ENCODE measurements at regions not wholly inside any gene's neighbourhood (a gene's known extent, or its start where the extent isn't known, plus 50 kb on each side); places are given as distances from the start of the nearest gene placed in this dataset.
"Not testable (repeated sequence)": the region's sequence is repeated elsewhere in the genome, so short reads cannot be mapped to it uniquely, and the experiment has no call there.

GRCh38 chr9:87049929-87050608 is 102.8 kb upstream of the GAS1 start:
- H3K4me3 ChIP-seq (ENCODE audit: low read depth in 1 of 2, low read length in 2 of 2); H3K36me3 ChIP-seq (ENCODE audit: control insufficient read depth in 1 of 2, insufficient read depth in 2 of 2, low read length in 2 of 2); H3K4me1 ChIP-seq (ENCODE audit: control insufficient read depth in 1 of 2, insufficient read depth in 2 of 2, low read length in 2 of 2); H3K27ac ChIP-seq (ENCODE audit: low read length); H3K9me3 ChIP-seq (ENCODE audit: control insufficient read depth in 1 of 2, low read length in 2 of 2); H3K27me3 ChIP-seq (ENCODE audit: low read depth, low read length): not testable (repeated sequence)

GRCh38 chr9:87054999-87055686 is 107.8 kb upstream of the GAS1 start:
- no peaks in the 10 kb centered on the region for H3K9me3 ChIP-seq (ENCODE audit: control insufficient read depth in 1 of 2, low read length in 2 of 2)

GRCh38 chr9:87059772-87060171 is 112.5 kb upstream of the GAS1 start:
- H3K27ac ChIP-seq (ENCODE audit: low read length), result no peak overlapping the region
- no peaks in the 10 kb centered on the region for H3K9me3 ChIP-seq (ENCODE audit: control insufficient read depth in 1 of 2, low read length in 2 of 2)
- H3K36me3 ChIP-seq (ENCODE audit: control insufficient read depth in 1 of 2, insufficient read depth in 2 of 2, low read length in 2 of 2), result no peaks in the 10 kb centered on the region
- no peak overlapping the region for H3K4me3 ChIP-seq (ENCODE audit: low read depth in 1 of 2, low read length in 2 of 2)
- H3K27me3 ChIP-seq (ENCODE audit: low read depth, low read length), result no peaks in the 10 kb centered on the region
- no peaks in the 10 kb centered on the region for H3K4me1 ChIP-seq (ENCODE audit: control insufficient read depth in 1 of 2, insufficient read depth in 2 of 2, low read length in 2 of 2)

More at GRCh38 chr9:87054999-87055686, 107.8 kb upstream of the GAS1 start:
- no peaks in the 10 kb centered on the region for H3K4me1 ChIP-seq (ENCODE audit: control insufficient read depth in 1 of 2, insufficient read depth in 2 of 2, low read length in 2 of 2)
- no peak overlapping the region for H3K27ac ChIP-seq (ENCODE audit: low read length)
- no peaks in the 10 kb centered on the region for H3K27me3 ChIP-seq (ENCODE audit: low read depth, low read length)
- no peaks in the 10 kb centered on the region for H3K36me3 ChIP-seq (ENCODE audit: control insufficient read depth in 1 of 2, insufficient read depth in 2 of 2, low read length in 2 of 2)
- H3K4me3 ChIP-seq (ENCODE audit: low read depth in 1 of 2, low read length in 2 of 2), result no peak overlapping the region

GRCh38 chr9:87062746-87063145 is 115.4 kb upstream of the GAS1 start:
- H3K27me3 ChIP-seq (ENCODE audit: low read depth, low read length), result no peaks in the 10 kb centered on the region
- no peak overlapping the region for H3K27ac ChIP-seq (ENCODE audit: low read length)
- no peaks in the 10 kb centered on the region for H3K4me1 ChIP-seq (ENCODE audit: control insufficient read depth in 1 of 2, insufficient read depth in 2 of 2, low read length in 2 of 2)
- H3K9me3 ChIP-seq (ENCODE audit: control insufficient read depth in 1 of 2, low read length in 2 of 2), result no peaks in the 10 kb centered on the region
- H3K36me3 ChIP-seq (ENCODE audit: control insufficient read depth in 1 of 2, insufficient read depth in 2 of 2, low read length in 2 of 2), result no peaks in the 10 kb centered on the region
- H3K4me3 ChIP-seq (ENCODE audit: low read depth in 1 of 2, low read length in 2 of 2), result no peak overlapping the region

- no peaks in the 10 kb centered on the region for H3K9me3 ChIP-seq (ENCODE audit: control insufficient read depth in 1 of 2, low read length in 2 of 2)
- no peak overlapping the region for H3K4me3 ChIP-seq (ENCODE audit: low read depth in 1 of 2, low read length in 2 of 2)
- no peaks in the 10 kb centered on the region for H3K4me1 ChIP-seq (ENCODE audit: control insufficient read depth in 1 of 2, insufficient read depth in 2 of 2, low read length in 2 of 2)
- no peaks in the 10 kb centered on the region for H3K36me3 ChIP-seq (ENCODE audit: control insufficient read depth in 1 of 2, insufficient read depth in 2 of 2, low read length in 2 of 2)
- no peaks in the 10 kb centered on the region for H3K27me3 ChIP-seq (ENCODE audit: low read depth, low read length)
- no peak overlapping the region for H3K27ac ChIP-seq (ENCODE audit: low read length)
These were observed 115.9 kb upstream of the GAS1 start for GRCh38 chr9:87063246-87063645.

- H3K4me1 ChIP-seq (ENCODE audit: control insufficient read depth in 1 of 2, insufficient read depth in 2 of 2, low read length in 2 of 2), result no peaks in the 10 kb centered on the region
- no peaks in the 10 kb centered on the region for H3K27me3 ChIP-seq (ENCODE audit: low read depth, low read length)
- H3K27ac ChIP-seq (ENCODE audit: low read length), result no peak overlapping the region
- H3K4me3 ChIP-seq (ENCODE audit: low read depth in 1 of 2, low read length in 2 of 2), result no peak overlapping the region
- no peaks in the 10 kb centered on the region for H3K36me3 ChIP-seq (ENCODE audit: control insufficient read depth in 1 of 2, insufficient read depth in 2 of 2, low read length in 2 of 2)
- H3K9me3 ChIP-seq (ENCODE audit: control insufficient read depth in 1 of 2, low read length in 2 of 2), result no peaks in the 10 kb centered on the region
These were observed 116.6 kb upstream of the GAS1 start for GRCh38 chr9:87063871-87064270.

GRCh38 chr9:87064311-87064710 is 117.0 kb upstream of the GAS1 start:
- H3K27ac ChIP-seq (ENCODE audit: low read length), result no peak overlapping the region
- H3K9me3 ChIP-seq (ENCODE audit: control insufficient read depth in 1 of 2, low read length in 2 of 2), result no peaks in the 10 kb centered on the region
- no peaks in the 10 kb centered on the region for H3K4me1 ChIP-seq (ENCODE audit: control insufficient read depth in 1 of 2, insufficient read depth in 2 of 2, low read length in 2 of 2)

GRCh38 chr9:87065981-87066380 is 118.7 kb upstream of the GAS1 start:
- Histone ChIP-seq H3K9me3 (ENCODE audit: control insufficient read depth in 1 of 2, low read length in 2 of 2) (no peaks in the 10 kb centered on the region), H3K27ac (ENCODE audit: low read length) (no peak overlapping the region), H3K27me3 (ENCODE audit: low read depth, low read length) (no peaks in the 10 kb centered on the region)

More at GRCh38 chr9:87064311-87064710, 117.0 kb upstream of the GAS1 start:
- H3K36me3 ChIP-seq (ENCODE audit: control insufficient read depth in 1 of 2, insufficient read depth in 2 of 2, low read length in 2 of 2), result no peaks in the 10 kb centered on the region
- H3K27me3 ChIP-seq (ENCODE audit: low read depth, low read length), result no peaks in the 10 kb centered on the region
- H3K4me3 ChIP-seq (ENCODE audit: low read depth in 1 of 2, low read length in 2 of 2), result no peak overlapping the region

GRCh38 chr9:87067426-87067825 is 120.1 kb upstream of the GAS1 start:
- Histone ChIP-seq H3K27me3 (ENCODE audit: low read depth, low read length) (no peaks in the 10 kb centered on the region), H3K27ac (ENCODE audit: low read length) (no peak overlapping the region), H3K9me3 (ENCODE audit: control insufficient read depth in 1 of 2, low read length in 2 of 2) (no peaks in the 10 kb centered on the region), H3K4me1 (ENCODE audit: control insufficient read depth in 1 of 2, insufficient read depth in 2 of 2, low read length in 2 of 2) (no peaks in the 10 kb centered on the region), H3K36me3 (ENCODE audit: control insufficient read depth in 1 of 2, insufficient read depth in 2 of 2, low read length in 2 of 2) (no peaks in the 10 kb centered on the region), H3K4me3 (ENCODE audit: low read depth in 1 of 2, low read length in 2 of 2) (no peak overlapping the region)

More at GRCh38 chr9:87065981-87066380, 118.7 kb upstream of the GAS1 start:
- Histone ChIP-seq H3K4me1 (ENCODE audit: control insufficient read depth in 1 of 2, insufficient read depth in 2 of 2, low read length in 2 of 2) (no peaks in the 10 kb centered on the region), H3K4me3 (ENCODE audit: low read depth in 1 of 2, low read length in 2 of 2) (no peak overlapping the region), H3K36me3 (ENCODE audit: control insufficient read depth in 1 of 2, insufficient read depth in 2 of 2, low read length in 2 of 2) (no peaks in the 10 kb centered on the region)

- Histone ChIP-seq H3K27ac (ENCODE audit: low read length) (no peak overlapping the region), H3K4me3 (ENCODE audit: low read depth in 1 of 2, low read length in 2 of 2) (no peak overlapping the region), H3K4me1 (ENCODE audit: control insufficient read depth in 1 of 2, insufficient read depth in 2 of 2, low read length in 2 of 2) (no peaks in the 10 kb centered on the region), H3K9me3 (ENCODE audit: control insufficient read depth in 1 of 2, low read length in 2 of 2) (no peaks in the 10 kb centered on the region), H3K27me3 (ENCODE audit: low read depth, low read length) (no peaks in the 10 kb centered on the region), H3K36me3 (ENCODE audit: control insufficient read depth in 1 of 2, insufficient read depth in 2 of 2, low read length in 2 of 2) (no peaks in the 10 kb centered on the region)
These were observed 121.0 kb upstream of the GAS1 start for GRCh38 chr9:87068177-87068840.

GRCh38 chr9:87069690-87070089 is 122.4 kb upstream of the GAS1 start:
- Histone ChIP-seq H3K27me3 (ENCODE audit: low read depth, low read length) (no peaks in the 10 kb centered on the region), H3K9me3 (ENCODE audit: control insufficient read depth in 1 of 2, low read length in 2 of 2) (no peaks in the 10 kb centered on the region), H3K36me3 (ENCODE audit: control insufficient read depth in 1 of 2, insufficient read depth in 2 of 2, low read length in 2 of 2) (no peaks in the 10 kb centered on the region), H3K27ac (ENCODE audit: low read length) (no peak overlapping the region), H3K4me3 (ENCODE audit: low read depth in 1 of 2, low read length in 2 of 2) (no peak overlapping the region), H3K4me1 (ENCODE audit: control insufficient read depth in 1 of 2, insufficient read depth in 2 of 2, low read length in 2 of 2) (no peaks in the 10 kb centered on the region)

Measured in muscle layer of duodenum (tissue), 2 donors.